ENCODE measurements at regions not wholly inside any gene's neighbourhood (a gene's known extent, or its start where the extent isn't known, plus 50 kb on each side); places are given as distances from the start of the nearest gene placed in this dataset.

DNA sequence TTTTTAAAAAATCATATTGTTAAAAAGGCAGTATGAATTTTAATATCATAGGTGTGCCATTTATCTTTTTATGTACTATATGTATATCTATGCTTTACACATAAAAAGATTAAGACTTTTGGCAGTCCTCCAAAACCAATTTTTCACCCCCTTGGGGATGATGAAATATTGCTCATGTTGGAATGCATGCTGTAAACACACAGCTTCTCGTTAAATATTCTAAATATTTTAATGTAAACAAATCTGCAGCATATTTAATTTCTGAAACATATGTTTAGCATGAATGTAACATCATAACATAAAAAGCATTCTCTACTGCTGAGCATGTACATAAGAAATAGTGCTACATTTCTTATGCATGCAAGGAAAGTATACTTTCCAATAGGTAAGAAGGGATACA lies 484.3 kb upstream of the LRATD1 start:
- TF ChIP-seq, protein P1, sequence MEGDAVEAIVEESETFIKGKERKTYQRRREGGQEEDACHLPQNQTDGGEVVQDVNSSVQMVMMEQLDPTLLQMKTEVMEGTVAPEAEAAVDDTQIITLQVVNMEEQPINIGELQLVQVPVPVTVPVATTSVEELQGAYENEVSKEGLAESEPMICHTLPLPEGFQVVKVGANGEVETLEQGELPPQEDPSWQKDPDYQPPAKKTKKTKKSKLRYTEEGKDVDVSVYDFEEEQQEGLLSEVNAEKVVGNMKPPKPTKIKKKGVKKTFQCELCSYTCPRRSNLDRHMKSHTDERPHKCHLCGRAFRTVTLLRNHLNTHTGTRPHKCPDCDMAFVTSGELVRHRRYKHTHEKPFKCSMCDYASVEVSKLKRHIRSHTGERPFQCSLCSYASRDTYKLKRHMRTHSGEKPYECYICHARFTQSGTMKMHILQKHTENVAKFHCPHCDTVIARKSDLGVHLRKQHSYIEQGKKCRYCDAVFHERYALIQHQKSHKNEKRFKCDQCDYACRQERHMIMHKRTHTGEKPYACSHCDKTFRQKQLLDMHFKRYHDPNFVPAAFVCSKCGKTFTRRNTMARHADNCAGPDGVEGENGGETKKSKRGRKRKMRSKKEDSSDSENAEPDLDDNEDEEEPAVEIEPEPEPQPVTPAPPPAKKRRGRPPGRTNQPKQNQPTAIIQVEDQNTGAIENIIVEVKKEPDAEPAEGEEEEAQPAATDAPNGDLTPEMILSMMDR (IDR thresholded peaks at IDR 0.05; ENCODE audit: insufficient read depth, low read length, poor library complexity, severe bottlenecking), result no peak
- TF ChIP-seq EZH2phosphoT487 (conservative IDR thresholded peaks at IDR 0.05; ENCODE audit: low read length), result no peak
